ENCODE measurements at regions not wholly inside any gene's neighbourhood (a gene's known extent, or its start where the extent isn't known, plus 50 kb on each side); places are given as distances from the start of the nearest gene placed in this dataset.

DNA sequence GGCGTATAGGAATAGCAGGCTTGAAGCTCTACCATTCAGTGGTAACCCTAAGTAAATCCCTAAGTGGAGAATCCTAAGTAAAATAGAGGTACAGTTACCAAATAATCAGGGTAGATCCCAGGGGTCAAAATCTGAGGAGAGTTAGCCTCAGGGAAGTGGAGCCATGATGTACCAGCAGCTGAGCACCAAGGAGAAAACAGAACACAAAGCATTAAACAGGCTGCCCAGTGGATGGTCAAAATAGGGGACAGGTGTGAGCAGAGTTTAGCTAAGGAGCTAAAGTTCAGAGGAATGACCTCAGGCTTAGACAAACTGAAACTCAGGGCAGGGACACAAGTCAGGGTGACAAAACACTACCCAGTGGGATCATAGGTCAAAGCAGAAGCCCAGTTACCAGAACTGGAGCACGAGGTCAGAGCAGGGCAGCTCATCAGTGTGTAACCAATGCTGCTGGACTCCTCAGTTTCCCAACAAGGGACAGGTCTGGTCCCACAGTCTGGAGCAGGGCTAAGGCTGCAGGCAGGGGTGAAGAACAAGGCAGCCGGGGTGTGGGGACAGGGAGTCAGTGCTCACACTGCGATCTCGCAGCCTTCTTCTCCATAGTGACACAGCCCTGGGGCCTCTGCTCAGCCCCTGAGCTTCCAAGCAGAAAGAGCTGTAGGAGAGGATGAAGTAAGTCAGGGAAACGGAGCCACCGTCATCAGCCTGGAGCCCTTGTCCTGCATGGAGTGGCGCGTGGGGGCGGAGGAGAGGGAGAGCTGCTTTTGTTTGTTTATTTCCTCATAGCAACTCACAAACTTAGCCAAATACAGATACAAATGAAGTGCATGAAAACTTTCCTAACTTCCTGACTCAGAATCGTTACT is 264.0 kb downstream of the MREG start:
- TF ChIP-seq ESRRA (IDR thresholded peaks at IDR 0.05; ENCODE audit: low read length) (no peak), POLR2AphosphoS2 (IDR thresholded peaks at IDR 0.05; ENCODE audit: low read depth, low read length) (no peak), RAD21 (IDR thresholded peaks at IDR 0.05; ENCODE audit: insufficient read depth, low read depth, low read length) (no peak), SPI1 (IDR thresholded peaks at IDR 0.05; ENCODE audit: borderline replicate concordance, insufficient read depth, low read depth, low read length) (no peak), DPF2 (IDR thresholded peaks at IDR 0.05) (no peak), EZH2 (IDR thresholded peaks at IDR 0.05; ENCODE audit: borderline replicate concordance, control insufficient read depth, low read depth, low read length) (no peak), FOS (IDR thresholded peaks at IDR 0.05; ENCODE audit: borderline replicate concordance, extremely low read depth, insufficient read length) (no peak)
- TF ChIP-seq, protein P1, sequence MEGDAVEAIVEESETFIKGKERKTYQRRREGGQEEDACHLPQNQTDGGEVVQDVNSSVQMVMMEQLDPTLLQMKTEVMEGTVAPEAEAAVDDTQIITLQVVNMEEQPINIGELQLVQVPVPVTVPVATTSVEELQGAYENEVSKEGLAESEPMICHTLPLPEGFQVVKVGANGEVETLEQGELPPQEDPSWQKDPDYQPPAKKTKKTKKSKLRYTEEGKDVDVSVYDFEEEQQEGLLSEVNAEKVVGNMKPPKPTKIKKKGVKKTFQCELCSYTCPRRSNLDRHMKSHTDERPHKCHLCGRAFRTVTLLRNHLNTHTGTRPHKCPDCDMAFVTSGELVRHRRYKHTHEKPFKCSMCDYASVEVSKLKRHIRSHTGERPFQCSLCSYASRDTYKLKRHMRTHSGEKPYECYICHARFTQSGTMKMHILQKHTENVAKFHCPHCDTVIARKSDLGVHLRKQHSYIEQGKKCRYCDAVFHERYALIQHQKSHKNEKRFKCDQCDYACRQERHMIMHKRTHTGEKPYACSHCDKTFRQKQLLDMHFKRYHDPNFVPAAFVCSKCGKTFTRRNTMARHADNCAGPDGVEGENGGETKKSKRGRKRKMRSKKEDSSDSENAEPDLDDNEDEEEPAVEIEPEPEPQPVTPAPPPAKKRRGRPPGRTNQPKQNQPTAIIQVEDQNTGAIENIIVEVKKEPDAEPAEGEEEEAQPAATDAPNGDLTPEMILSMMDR (IDR thresholded peaks at IDR 0.05 in 2 of 3, conservative IDR thresholded peaks at IDR 0.05 in 1 of 3; ENCODE audit: control insufficient read depth in 2 of 3, extremely low read depth in 1 of 3, insufficient read depth in 1 of 3, low read depth in 3 of 3, low read length in 3 of 3), result no peak
- TF ChIP-seq, protein P2, sequence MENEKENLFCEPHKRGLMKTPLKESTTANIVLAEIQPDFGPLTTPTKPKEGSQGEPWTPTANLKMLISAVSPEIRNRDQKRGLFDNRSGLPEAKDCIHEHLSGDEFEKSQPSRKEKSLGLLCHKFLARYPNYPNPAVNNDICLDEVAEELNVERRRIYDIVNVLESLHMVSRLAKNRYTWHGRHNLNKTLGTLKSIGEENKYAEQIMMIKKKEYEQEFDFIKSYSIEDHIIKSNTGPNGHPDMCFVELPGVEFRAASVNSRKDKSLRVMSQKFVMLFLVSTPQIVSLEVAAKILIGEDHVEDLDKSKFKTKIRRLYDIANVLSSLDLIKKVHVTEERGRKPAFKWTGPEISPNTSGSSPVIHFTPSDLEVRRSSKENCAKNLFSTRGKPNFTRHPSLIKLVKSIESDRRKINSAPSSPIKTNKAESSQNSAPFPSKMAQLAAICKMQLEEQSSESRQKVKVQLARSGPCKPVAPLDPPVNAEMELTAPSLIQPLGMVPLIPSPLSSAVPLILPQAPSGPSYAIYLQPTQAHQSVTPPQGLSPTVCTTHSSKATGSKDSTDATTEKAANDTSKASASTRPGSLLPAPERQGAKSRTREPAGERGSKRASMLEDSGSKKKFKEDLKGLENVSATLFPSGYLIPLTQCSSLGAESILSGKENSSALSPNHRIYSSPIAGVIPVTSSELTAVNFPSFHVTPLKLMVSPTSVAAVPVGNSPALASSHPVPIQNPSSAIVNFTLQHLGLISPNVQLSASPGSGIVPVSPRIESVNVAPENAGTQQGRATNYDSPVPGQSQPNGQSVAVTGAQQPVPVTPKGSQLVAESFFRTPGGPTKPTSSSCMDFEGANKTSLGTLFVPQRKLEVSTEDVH (IDR thresholded peaks at IDR 0.05; ENCODE audit: low read depth, partially characterized antibody), result no peak
